GM23248 (cell line): ENCODE measurements at regions not wholly inside any gene's neighbourhood (a gene's known extent, or its start where the extent isn't known, plus 50 kb on each side); places are given as distances from the start of the nearest gene placed in this dataset.

Experiments
- EZH2 ChIP-seq: fragments of 200-600 bp; sonication (generic); IDR thresholded peaks from 2 replicates; pipeline ENCODE4 v1.6.1; 2018; ENCODE audit warnings: antibody characterized with exemption, mild to moderate bottlenecking; ENCODE audit not compliant: insufficient read depth, poor library complexity, severe bottlenecking
- EZH2phosphoT487 ChIP-seq: fragments of 200-600 bp; sonication (generic); IDR thresholded peaks from 2 replicates; pipeline ENCODE4 v1.6.1; 2018; ENCODE audit warnings: antibody characterized with exemption, moderate library complexity, mild to moderate bottlenecking, low read depth; ENCODE audit not compliant: insufficient read depth

DNA sequence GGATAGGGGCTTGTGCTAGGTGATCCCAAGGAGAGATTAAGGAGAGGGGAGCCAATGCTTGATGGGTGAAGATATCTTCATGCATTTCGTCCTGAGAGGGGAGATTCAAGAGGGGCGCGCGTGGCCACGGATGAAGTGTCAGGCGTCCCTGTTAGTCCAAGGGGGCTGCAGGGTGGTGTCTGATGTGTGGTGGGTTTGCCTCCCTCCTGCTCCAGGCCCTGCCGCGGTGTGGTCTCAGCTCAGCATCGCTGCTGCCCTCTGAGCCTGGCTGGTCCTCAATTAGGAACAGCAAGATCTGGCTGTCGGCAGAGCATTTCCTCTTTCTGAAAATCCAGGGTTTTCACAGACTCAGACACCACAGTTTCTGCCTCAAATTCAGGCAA lies 318.0 kb downstream of the THBS2 start:
- TF ChIP-seq EZH2 (no peak), EZH2phosphoT487 (no peak)
